Mucosa of stomach (tissue), 1 donor: ENCODE measurements at regions not wholly inside any gene's neighbourhood (a gene's known extent, or its start where the extent isn't known, plus 50 kb on each side); places are given as distances from the start of the nearest gene placed in this dataset.
A peak's percentile ranks its signal among the peaks of the same experiment; 100 is the strongest.
"Not testable (repeated sequence)": the region's sequence is repeated elsewhere in the genome, so short reads cannot be mapped to it uniquely, and the experiment has no call there.

Experiments used
- H3K27me3 ChIP-seq: one replicate; pipeline ENCODE4 v1.7.0; 2013; ENCODE audit warnings: mild to moderate bottlenecking, low read length; ENCODE audit not compliant: control insufficient read depth, insufficient read depth
- H3K36me3 ChIP-seq: one replicate; pipeline ENCODE4 v1.7.0; 2013; ENCODE audit warnings: low read length; ENCODE audit not compliant: control insufficient read depth, insufficient read depth
- H3K4me1 ChIP-seq: one replicate; pipeline ENCODE4 v1.7.0; 2013; ENCODE audit warnings: mild to moderate bottlenecking, low read length; ENCODE audit not compliant: control insufficient read depth, insufficient read depth
- H3K4me3 ChIP-seq: one replicate; pipeline ENCODE4 v1.7.0; 2013; ENCODE audit warnings: low read length
- H3K9ac ChIP-seq: one replicate; pipeline ENCODE4 v1.7.0; 2013; ENCODE audit warnings: mild to moderate bottlenecking, low read length, moderate library complexity
- H3K9me3 ChIP-seq: one replicate; pipeline ENCODE4 v1.7.0; 2013; ENCODE audit warnings: mild to moderate bottlenecking, low read length, moderate library complexity; ENCODE audit not compliant: control insufficient read depth
- donor health status: Pancreatic carcinoma.

GRCh38 chr6:26183237-26183580 is 96.0 kb downstream of the HFE start:
- Histone ChIP-seq H3K4me1 (peaks cover 1% of the 10 kb centered on the region), H3K27me3 (no peaks in the 10 kb centered on the region), H3K36me3 (no peaks in the 10 kb centered on the region), H3K9ac (peak overlapping the region; percentile 57), H3K4me3 (peak overlapping the region; percentile 24), H3K9me3 (no peaks in the 10 kb centered on the region)

GRCh38 chr6:26183581-26184366 is 96.5 kb downstream of the HFE start:
- H3K9me3 ChIP-seq, result no peaks in the 10 kb centered on the region
- peaks cover 7% of the 10 kb centered on the region for H3K4me1 ChIP-seq
- peak overlapping the region; percentile 57 for H3K9ac ChIP-seq
- H3K4me3 ChIP-seq, result peak overlapping the region; percentile 24
- no peaks in the 10 kb centered on the region for H3K36me3 ChIP-seq
- no peaks in the 10 kb centered on the region for H3K27me3 ChIP-seq

- Histone ChIP-seq H3K4me1 (peaks cover 10% of the 10 kb centered on the region), H3K27me3 (no peaks in the 10 kb centered on the region), H3K4me3 (no peak overlapping the region), H3K9me3 (no peaks in the 10 kb centered on the region), H3K9ac (no peak overlapping the region), H3K36me3 (no peaks in the 10 kb centered on the region)
Observed at GRCh38 chr6:26184367-26184891, 97.2 kb downstream of the HFE start.

- Histone ChIP-seq H3K4me3 (no peak overlapping the region), H3K27me3 (no peaks in the 10 kb centered on the region), H3K4me1 (peaks cover 14% of the 10 kb centered on the region), H3K36me3 (no peaks in the 10 kb centered on the region), H3K9me3 (no peaks in the 10 kb centered on the region), H3K9ac (no peak overlapping the region)
Observed at GRCh38 chr6:26185004-26185403, 97.8 kb downstream of the HFE start.

GRCh38 chr6:26185802-26186201 is 98.6 kb downstream of the HFE start:
- Histone ChIP-seq H3K27me3 (no peaks in the 10 kb centered on the region), H3K36me3 (no peaks in the 10 kb centered on the region), H3K4me1 (peaks cover 14% of the 10 kb centered on the region)

GRCh38 chr6:26186652-26187051 is 99.4 kb downstream of the HFE start:
- no peaks in the 10 kb centered on the region for H3K36me3 ChIP-seq
- H3K4me1 ChIP-seq, result peaks cover 14% of the 10 kb centered on the region
- H3K27me3 ChIP-seq, result no peaks in the 10 kb centered on the region
- H3K9me3 ChIP-seq, result no peaks in the 10 kb centered on the region
- no peak overlapping the region for H3K4me3 ChIP-seq
- no peak overlapping the region for H3K9ac ChIP-seq

More at GRCh38 chr6:26185802-26186201, 98.6 kb downstream of the HFE start:
- H3K9ac ChIP-seq, result no peak overlapping the region
- no peaks in the 10 kb centered on the region for H3K9me3 ChIP-seq
- H3K4me3 ChIP-seq, result no peak overlapping the region

- H3K27me3 ChIP-seq, result no peaks in the 10 kb centered on the region
- H3K4me3 ChIP-seq, result no peak overlapping the region
- H3K4me1 ChIP-seq, result peaks cover 14% of the 10 kb centered on the region
- H3K9me3 ChIP-seq, result no peaks in the 10 kb centered on the region
- no peak overlapping the region for H3K9ac ChIP-seq
- H3K36me3 ChIP-seq, result no peaks in the 10 kb centered on the region
Observed at GRCh38 chr6:26187292-26187691, 100.1 kb downstream of the HFE start.

- peaks cover 14% of the 10 kb centered on the region for H3K4me1 ChIP-seq
- peak overlapping the region; percentile 67 for H3K9ac ChIP-seq
- no peaks in the 10 kb centered on the region for H3K9me3 ChIP-seq
- no peaks in the 10 kb centered on the region for H3K36me3 ChIP-seq
- peak overlapping the region; percentile 52 for H3K4me3 ChIP-seq
- no peaks in the 10 kb centered on the region for H3K27me3 ChIP-seq
Observed at GRCh38 chr6:26187981-26188635, 100.9 kb downstream of the HFE start.

GRCh38 chr6:26191512-26191911 is 104.3 kb downstream of the HFE start:
- H3K36me3 ChIP-seq, H3K9me3 ChIP-seq, H3K4me3 ChIP-seq, H3K9ac ChIP-seq, H3K27me3 ChIP-seq: not testable (repeated sequence)
- peaks cover 24% of the 10 kb centered on the region for H3K4me1 ChIP-seq

GRCh38 chr6:26193467-26194328 is 106.5 kb downstream of the HFE start:
- peaks cover 21% of the 10 kb centered on the region for H3K4me1 ChIP-seq
- H3K9ac ChIP-seq, result no peak overlapping the region
- peaks cover 7% of the 10 kb centered on the region for H3K27me3 ChIP-seq
- H3K4me3 ChIP-seq, result no peak overlapping the region
- no peaks in the 10 kb centered on the region for H3K9me3 ChIP-seq
- H3K36me3 ChIP-seq, result no peaks in the 10 kb centered on the region

GRCh38 chr6:26194329-26194701 is 107.1 kb downstream of the HFE start:
- H3K36me3 ChIP-seq, result no peaks in the 10 kb centered on the region
- no peak overlapping the region for H3K4me3 ChIP-seq
- H3K9ac ChIP-seq, result peak overlapping the region; percentile 91
- H3K27me3 ChIP-seq, result peaks cover 13% of the 10 kb centered on the region
- no peaks in the 10 kb centered on the region for H3K9me3 ChIP-seq
- peaks cover 18% of the 10 kb centered on the region for H3K4me1 ChIP-seq
